ENCODE measurements at regions not wholly inside any gene's neighbourhood (a gene's known extent, or its start where the extent isn't known, plus 50 kb on each side); places are given as distances from the start of the nearest gene placed in this dataset.

DNA sequence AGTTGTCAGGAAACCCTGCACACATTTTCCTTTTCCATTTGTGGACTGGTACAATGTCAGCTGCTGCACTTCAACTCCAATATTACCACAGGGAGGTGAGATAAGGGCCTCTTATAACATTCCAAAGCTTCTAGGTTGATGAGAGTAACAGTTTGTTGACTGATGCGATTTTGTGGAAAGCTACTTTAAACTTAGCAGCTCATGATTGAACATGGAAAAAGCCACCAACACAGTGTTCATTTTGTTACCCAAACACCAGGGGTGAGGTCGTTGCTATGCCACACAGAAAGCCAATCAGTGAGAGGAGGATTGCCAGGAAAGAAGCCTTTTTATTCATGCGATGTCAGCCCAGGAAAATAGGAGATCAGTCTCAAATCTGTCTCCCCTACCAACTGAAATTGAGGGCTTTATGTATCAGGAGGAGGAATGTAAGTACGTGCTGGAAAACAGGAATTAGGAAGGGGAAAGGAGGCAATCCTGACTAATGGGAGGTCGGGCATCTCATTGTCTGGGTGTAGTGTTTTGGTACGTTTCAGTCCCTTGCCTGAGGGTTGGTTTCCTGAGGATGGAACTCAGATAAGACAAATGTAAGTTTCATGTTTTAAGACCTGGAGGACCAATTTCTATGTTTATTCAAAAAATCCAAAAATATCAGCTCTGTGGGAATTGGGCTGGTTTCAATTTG is 92.7 kb upstream of the PLEKHA5 start:
- Histone ChIP-seq H3K36me3 (no peaks in the 10 kb centered on the region), H3K9me3 (peaks cover 12% of the 10 kb centered on the region), H3K4me3 (no peak overlapping the region), H3K27me3 (no peaks in the 10 kb centered on the region)
- no peak for DNase-seq

DNA sequence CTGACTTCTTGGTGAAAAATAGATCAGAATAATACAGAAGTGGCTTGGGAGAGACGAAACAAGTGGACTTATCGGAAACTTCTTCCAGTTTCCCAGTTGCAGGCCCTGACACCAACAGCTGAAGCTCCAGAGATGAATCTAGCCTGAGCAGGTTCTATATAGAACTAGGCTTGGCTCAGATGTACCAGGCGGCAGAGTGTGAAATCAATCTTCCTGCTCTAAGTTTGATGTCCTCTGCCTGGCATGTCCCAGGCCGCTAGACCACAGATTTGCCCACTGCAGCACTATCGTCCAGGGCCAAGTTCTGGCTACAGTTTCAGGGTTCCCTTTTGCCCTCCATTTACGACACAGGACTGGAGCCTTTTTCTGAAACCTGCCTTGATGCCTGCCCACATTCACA is 91.3 kb upstream of the PLEKHA5 start:
- H3K36me3 ChIP-seq: no peaks in the 10 kb centered on the region
- no peaks in the 10 kb centered on the region for H3K27me3 ChIP-seq
- DNase-seq: no peak
- peaks cover 3% of the 10 kb centered on the region for H3K9me3 ChIP-seq
- no peak overlapping the region for H3K4me3 ChIP-seq

- Histone ChIP-seq H3K36me3 (no peaks in the 10 kb centered on the region), H3K9me3 (no peaks in the 10 kb centered on the region), H3K4me3 (no peak overlapping the region), H3K27me3 (no peaks in the 10 kb centered on the region)
- no peak for DNase-seq
Measured at GRCh38 chr12:19039515-19039914, 90.0 kb upstream of the PLEKHA5 start.

- Histone ChIP-seq H3K9me3 (no peaks in the 10 kb centered on the region; the same call in 1 of the 2 replicates), H3K36me3 (no peaks in the 10 kb centered on the region), H3K4me3 (no peak overlapping the region), H3K27me3 (no peaks in the 10 kb centered on the region)
- no peak for DNase-seq
Measured at GRCh38 chr12:19042221-19042620, 87.3 kb upstream of the PLEKHA5 start.

GRCh38 chr12:19044430-19044829 is 85.1 kb upstream of the PLEKHA5 start:
- Histone ChIP-seq H3K9me3 (no peaks in the 10 kb centered on the region; the same call in 1 of the 2 replicates), H3K27me3 (no peaks in the 10 kb centered on the region), H3K36me3 (no peaks in the 10 kb centered on the region), H3K4me3 (no peak overlapping the region)
- no peak for DNase-seq

GRCh38 chr12:19044891-19045290 is 84.6 kb upstream of the PLEKHA5 start:
- no peaks in the 10 kb centered on the region; the same call in 1 of the 2 replicates for H3K9me3 ChIP-seq
- H3K4me3 ChIP-seq: no peak overlapping the region
- DNase-seq: no peak
- no peaks in the 10 kb centered on the region for H3K27me3 ChIP-seq
- H3K36me3 ChIP-seq: no peaks in the 10 kb centered on the region

DNA sequence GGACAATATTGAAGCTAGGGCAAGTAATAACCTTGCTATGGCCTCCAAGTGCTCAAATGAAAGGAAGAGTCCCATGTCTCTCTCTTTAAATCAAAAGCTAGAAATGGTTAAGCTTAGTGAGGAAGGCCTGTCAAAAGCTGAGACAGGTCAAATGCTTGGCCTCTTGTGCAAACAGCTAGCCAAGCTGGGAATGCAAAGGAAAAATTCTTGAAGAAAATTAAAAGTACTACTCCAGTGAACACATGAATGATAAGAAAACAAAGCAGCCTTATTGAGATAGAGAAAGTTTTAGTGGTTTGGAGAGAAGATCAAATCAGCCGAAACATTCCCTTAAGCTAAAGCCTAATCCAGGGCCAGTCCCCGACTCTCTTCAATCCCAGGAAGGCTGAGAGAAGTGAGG is 84.1 kb upstream of the PLEKHA5 start:
- Histone ChIP-seq H3K9me3 (no peaks in the 10 kb centered on the region; the same call in 1 of the 2 replicates), H3K4me3 (no peak overlapping the region), H3K27me3 (no peaks in the 10 kb centered on the region), H3K36me3 (no peaks in the 10 kb centered on the region)
- no peak for DNase-seq

DNA sequence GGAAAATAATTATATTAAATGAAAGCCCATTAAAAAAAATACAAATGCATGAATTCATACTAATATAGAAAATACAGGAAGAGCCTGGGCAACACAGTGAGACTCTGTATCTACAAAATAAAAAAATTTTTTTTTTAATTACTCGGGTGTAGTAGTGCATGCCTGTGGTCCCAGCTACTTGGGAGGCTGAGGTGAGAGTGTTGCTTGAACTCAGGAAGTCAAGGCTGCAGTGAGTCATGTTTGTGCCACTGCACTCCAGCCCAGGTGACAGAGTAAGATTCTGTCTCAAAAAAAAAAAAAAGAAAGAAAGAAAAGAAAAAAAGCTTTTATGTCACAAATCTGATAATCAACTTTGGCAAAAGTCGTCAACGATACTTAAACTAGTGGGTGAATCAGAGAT is 80.6 kb upstream of the PLEKHA5 start:
- Histone ChIP-seq H3K9me3 (no peaks in the 10 kb centered on the region; the same call in 1 of the 2 replicates), H3K27me3 (no peaks in the 10 kb centered on the region), H3K36me3 (no peaks in the 10 kb centered on the region), H3K4me3 (no peak overlapping the region)
- DNase-seq: no peak

DNA sequence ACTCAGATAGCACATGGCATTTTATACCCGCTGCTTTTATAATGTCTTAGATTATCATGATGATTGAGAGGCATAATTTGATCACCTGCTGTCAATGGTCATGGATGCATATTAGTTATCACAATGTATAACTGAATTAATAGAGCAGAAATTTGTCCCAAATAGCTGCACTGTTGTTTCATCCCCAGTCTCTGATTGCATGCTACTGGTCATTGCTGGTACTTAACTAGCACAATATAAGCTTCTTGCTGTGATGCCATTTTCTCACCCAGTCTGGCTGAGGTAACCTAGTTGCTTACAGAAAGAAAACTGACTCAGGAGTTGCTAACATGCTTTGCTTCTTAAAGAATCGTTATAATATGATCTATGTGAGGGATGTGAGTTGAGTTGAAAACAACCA is 76.8 kb upstream of the PLEKHA5 start:
- no peak for DNase-seq
- H3K27me3 ChIP-seq: no peaks in the 10 kb centered on the region
- H3K36me3 ChIP-seq: no peaks in the 10 kb centered on the region
- no peaks in the 10 kb centered on the region for H3K9me3 ChIP-seq
- no peak overlapping the region for H3K4me3 ChIP-seq

GRCh38 chr12:19053218-19053617 is 76.3 kb upstream of the PLEKHA5 start:
- no peak for DNase-seq
- Histone ChIP-seq H3K4me3 (no peak overlapping the region), H3K27me3 (no peaks in the 10 kb centered on the region), H3K9me3 (no peaks in the 10 kb centered on the region), H3K36me3 (no peaks in the 10 kb centered on the region)

- H3K27me3 ChIP-seq: no peaks in the 10 kb centered on the region
- no peak overlapping the region for H3K4me3 ChIP-seq
- DNase-seq: no peak
- H3K9me3 ChIP-seq: no peaks in the 10 kb centered on the region
- no peaks in the 10 kb centered on the region for H3K36me3 ChIP-seq
Measured at GRCh38 chr12:19054035-19054434, 75.5 kb upstream of the PLEKHA5 start.

DNA sequence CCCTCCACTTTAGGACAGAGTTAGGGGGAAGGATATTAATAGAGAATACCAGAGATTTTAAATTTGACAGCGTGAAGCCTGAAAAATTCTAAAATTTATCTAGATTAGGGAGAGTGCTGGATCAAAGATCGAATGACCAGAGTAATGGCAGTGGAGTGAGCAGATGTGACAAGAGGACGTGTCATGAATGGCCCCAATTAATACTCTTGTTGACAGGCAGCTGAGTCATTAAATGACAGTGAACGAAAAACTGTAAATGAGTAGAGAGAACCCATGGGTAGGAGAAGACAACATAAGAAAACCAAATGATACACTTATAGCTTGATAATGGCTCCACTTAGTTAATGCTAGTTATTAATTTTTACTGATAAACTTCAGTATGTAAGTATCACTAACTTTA is 73.9 kb upstream of the PLEKHA5 start:
- H3K27me3 ChIP-seq: no peaks in the 10 kb centered on the region
- no peaks in the 10 kb centered on the region for H3K9me3 ChIP-seq
- no peaks in the 10 kb centered on the region for H3K36me3 ChIP-seq
- no peak for DNase-seq
- no peak overlapping the region for H3K4me3 ChIP-seq

DNA sequence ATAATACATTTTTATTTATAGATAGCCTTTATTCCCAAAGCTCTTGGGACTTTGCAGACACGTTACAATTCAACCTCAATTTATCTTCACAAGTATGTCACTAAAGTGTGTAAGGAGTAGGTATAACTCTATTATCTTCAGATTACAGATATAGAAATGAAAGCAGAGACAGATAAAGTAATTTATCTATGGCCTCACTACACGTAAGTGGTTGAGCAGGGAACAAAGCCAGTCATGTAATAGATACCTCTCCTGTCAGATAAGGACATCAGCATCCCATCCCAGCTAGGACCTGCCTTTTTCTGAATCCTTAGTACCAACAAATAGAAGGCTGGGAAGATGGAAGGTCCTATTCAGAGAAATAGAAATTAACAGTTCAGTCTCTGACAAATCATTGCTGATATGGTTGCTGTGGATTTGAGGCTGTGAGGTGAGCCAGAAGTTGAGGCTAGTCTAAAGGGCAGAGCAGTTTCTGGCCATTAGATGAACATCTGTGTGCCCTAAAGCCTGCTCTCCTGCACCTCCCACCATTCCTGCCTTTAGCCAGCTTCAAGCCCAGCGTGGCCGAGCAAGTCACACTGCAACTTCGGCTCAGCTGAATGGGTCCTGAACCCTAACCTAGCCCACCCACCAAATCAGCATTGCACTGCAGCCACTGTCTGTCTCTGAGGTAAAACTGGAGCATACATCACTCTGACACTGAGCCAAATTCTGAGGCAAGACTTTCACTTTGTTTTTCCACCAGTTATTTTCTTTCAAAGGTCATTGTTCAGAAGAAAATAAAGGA is 71.1 kb upstream of the PLEKHA5 start:
- H3K27me3 ChIP-seq: no peaks in the 10 kb centered on the region
- H3K36me3 ChIP-seq: no peaks in the 10 kb centered on the region
- no peak for DNase-seq
- no peaks in the 10 kb centered on the region for H3K9me3 ChIP-seq
- no peak overlapping the region for H3K4me3 ChIP-seq

DNA sequence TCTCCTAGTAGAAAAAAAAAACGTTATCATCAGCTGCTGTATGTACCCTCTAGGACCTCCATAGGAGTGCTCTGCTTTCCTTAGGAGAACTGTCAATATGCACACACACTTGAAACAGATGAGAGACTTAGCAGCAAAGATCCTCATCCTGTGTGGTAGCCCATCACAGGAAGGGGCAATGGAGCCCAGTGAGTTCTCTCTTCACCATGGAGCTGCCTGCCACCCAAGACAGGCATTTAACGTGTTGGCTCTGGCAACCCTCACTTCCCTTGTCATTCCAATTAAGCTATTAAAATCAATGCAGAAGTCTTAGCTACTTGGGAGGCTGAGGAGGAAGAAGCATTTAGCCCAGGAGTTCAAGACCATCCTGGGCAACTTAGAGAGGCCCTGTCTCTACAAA is 64.8 kb upstream of the PLEKHA5 start:
- no peaks in the 10 kb centered on the region for H3K27me3 ChIP-seq
- H3K9me3 ChIP-seq: no peaks in the 10 kb centered on the region
- H3K36me3 ChIP-seq: no peaks in the 10 kb centered on the region
- H3K4me3 ChIP-seq: no peak overlapping the region
- DNase-seq: no peak

GRCh38 chr12:19065223-19065622 is 64.3 kb upstream of the PLEKHA5 start:
- H3K27me3 ChIP-seq: no peaks in the 10 kb centered on the region

GRCh38 chr12:19065871-19066270 is 63.7 kb upstream of the PLEKHA5 start:
- H3K9me3 ChIP-seq: no peaks in the 10 kb centered on the region

More at GRCh38 chr12:19065223-19065622, 64.3 kb upstream of the PLEKHA5 start:
- DNase-seq: no peak
- H3K9me3 ChIP-seq: no peaks in the 10 kb centered on the region
- H3K36me3 ChIP-seq: no peaks in the 10 kb centered on the region
- no peak overlapping the region for H3K4me3 ChIP-seq

DNA sequence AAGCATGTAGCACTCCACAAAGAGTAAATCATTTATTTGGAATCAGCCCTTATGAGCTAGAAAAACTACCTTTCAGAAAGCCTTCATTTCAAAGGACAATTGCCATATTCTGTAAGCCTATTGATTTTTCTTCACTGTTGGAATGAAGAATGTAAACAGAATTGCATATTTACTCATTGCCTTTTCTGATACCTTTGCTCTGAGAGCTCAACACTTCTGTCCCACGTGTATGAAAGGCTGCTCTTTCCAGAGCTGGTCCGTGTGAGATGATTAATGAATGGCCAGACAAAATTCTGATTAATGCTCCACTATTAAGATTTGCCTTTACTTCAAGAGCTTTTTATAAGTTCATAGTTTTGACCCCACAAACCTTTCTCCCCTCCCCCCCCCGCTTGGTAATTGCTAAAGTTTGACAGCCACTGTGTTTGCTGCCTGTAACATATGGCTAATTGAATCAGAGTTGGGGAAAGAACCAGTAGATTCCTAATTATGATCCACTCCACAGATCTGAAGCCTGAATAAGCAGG is 63.0 kb upstream of the PLEKHA5 start:
- Histone ChIP-seq H3K36me3 (no peaks in the 10 kb centered on the region), H3K9me3 (no peaks in the 10 kb centered on the region), H3K27me3 (no peaks in the 10 kb centered on the region), H3K4me3 (no peak overlapping the region)
- no peak for DNase-seq

More at GRCh38 chr12:19065871-19066270, 63.7 kb upstream of the PLEKHA5 start:
- H3K27me3 ChIP-seq: no peaks in the 10 kb centered on the region
- DNase-seq: no peak
- no peak overlapping the region for H3K4me3 ChIP-seq
- no peaks in the 10 kb centered on the region for H3K36me3 ChIP-seq

- DNase-seq: no peak
- no peak overlapping the region for H3K4me3 ChIP-seq
- H3K27me3 ChIP-seq: no peaks in the 10 kb centered on the region
- no peaks in the 10 kb centered on the region for H3K9me3 ChIP-seq
- no peaks in the 10 kb centered on the region for H3K36me3 ChIP-seq
Measured at GRCh38 chr12:19068137-19068536, 61.4 kb upstream of the PLEKHA5 start.
